Activated CD4-positive, CD25-positive, alpha-beta regulatory T cell treated with anti-CD3 and anti-CD28 coated beads, Interleukin-2, amount 50 U/mL, for 24 hours (primary cell): ENCODE measurements at regions not wholly inside any gene's neighbourhood (a gene's known extent, or its start where the extent isn't known, plus 50 kb on each side); places are given as distances from the start of the nearest gene placed in this dataset.

Experiments
- ATAC-seq, 2 donors: fragments of 150-1000 bp; cut with Tn5 transposase; one replicate each; pipeline ENCODE4 v1.10.0; 2021; ENCODE audit warnings: mild to moderate bottlenecking in 1 of 2, moderate library complexity in 1 of 2

DNA sequence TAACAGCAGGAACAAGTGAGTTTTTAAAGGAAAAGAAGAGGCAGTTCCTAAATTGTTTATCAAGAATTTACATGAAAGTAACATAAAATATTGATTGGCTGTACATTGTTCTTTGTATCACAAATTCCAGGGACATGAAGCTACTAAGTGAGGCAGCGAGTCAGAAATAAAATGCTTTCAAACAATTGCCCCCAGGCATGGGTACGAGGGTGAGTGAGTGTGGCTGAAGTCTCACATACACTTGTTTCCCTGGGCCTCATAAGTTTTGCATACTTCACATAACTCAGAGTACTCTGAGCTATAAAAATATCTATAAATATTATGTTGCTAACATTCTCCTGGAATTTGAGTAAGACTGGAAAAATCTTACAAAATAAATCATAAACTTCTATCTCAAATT, 511.6 kb upstream of the PRKX start:
- no peak for ATAC-seq

DNA sequence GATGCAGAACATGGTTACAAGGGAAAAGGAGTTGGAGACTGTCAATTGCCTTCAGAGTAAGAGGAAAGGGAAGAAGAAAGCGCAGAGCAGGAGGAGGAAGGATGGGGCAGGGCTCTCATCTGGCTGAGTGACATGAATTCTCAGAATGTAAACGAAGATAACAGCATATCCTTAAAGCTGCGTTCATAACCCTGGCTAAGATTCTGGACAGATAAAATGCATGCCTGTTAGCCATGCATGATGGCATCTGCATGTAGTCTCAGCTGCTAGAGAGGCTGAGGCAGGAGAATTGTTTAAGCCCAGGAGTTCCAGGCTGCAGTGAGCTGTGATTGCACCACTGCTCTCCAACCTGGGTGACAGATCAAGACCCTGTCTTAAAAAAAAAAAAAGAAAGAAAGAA, 493.5 kb upstream of the PRKX start:
- ATAC-seq = no peak

- ATAC-seq = no peak
Measured at GRCh38 chrX:4197971-4198370, 484.5 kb upstream of the PRKX start.

GRCh38 chrX:4193500-4194155, 480.2 kb upstream of the PRKX start:
- ATAC-seq = no peak

DNA sequence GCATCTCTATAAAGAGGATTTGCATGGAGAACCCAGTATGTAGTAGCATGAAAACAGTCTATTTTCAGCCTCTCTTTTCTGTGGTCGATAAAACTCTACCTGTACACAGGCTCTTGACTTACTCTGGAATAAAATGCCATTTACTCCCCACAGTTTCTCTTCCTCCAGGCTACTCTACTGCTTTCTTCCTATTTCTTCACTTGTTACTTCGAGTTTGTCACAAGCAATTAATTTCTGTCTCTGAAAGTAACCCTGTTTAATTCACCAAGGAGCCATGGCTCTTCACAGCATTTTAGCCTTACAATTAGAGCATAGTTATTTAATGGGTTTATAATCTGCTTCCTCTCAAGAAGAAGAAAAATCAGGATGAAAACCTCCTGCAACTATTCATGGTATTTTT, 472.9 kb upstream of the PRKX start:
- ATAC-seq = no peak

DNA sequence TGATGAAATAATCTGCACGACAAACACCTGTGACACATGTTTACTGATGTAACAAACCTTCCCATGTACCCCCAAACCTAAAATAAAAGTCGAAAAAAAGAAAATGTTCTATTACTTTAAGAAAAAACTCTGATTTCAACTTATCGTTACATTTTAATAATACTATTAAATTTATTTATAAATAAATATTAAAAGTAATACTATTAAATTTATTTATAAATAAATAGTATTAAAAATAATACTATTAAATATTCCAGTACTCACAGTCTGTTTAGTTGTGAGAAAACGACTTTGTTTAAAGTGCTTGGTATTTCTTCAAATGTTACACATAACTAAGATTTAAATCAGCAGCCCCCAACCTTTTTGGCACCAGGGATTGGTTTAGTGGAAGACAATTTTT, 471.6 kb upstream of the PRKX start:
- ATAC-seq = no peak

DNA sequence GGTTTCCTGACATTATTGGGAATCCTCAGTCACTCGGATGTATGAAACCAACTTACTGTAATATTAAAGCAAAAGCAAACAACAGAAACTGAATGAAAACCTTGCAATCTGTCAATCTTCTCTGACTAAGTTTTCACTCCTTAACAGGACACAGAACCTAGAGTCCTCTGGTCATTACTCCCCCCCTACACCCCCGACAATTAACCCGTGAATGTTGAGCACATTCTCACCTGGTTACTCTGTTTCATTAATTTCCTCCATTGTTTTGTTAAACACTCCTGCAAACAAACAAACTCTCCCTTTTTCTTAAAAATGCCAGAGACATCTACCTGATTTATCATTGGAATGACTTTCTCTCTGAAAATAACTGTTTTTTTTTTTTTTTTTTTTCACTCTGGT, 469.0 kb upstream of the PRKX start:
- ATAC-seq = no peak

DNA sequence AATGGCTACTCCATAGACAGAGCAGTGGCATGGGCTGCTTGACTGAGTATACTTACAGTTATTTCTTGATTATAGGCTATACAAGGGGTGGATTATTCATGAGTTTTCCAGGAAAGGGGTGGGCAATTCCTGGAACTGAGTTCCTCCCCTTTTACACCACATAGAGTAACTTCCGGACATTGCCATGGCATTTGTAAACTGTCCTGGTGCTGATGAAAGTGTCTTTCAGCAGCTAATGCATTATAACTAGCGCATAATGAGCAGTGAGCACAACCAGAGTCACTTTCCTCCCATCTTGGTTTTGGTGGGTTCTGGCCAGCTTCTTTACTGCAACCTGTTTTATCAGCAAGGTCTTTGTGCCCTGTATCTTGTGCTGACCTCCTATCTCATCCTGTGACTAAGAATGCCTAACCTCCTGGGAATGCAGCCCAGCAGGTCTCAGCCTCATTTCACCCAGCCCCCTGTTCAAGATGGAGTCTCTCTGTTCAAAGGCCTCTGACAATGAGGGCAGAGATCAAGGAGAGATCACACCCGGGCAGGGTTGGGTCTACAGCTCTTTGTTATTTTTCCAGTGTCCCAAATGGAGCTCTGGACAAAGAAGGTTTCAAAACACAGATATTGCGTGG, 468.4 kb upstream of the PRKX start:
- no peak for ATAC-seq

DNA sequence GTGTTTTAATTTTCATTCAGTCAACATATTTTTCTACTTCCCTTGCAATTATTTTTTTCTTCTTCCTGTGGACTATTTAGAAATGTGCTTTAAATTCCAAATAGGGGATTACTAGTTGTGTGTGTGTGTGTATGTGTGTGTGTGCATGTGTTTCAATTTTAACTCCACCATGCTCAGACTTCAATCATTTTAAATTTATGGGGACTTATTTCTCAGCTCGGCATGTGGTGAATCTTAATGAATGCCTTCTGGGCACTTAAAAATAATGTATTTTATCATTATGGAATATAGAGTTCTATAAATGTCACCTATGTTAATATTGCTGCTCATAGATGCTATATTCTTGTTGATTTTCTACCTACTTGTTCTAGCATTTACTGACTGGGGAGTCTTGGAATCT, 465.6 kb upstream of the PRKX start:
- ATAC-seq = no peak

GRCh38 chrX:4175221-4175620, 461.8 kb upstream of the PRKX start:
- ATAC-seq = no peak

- ATAC-seq = no peak
Measured at GRCh38 chrX:4173743-4174142, 460.3 kb upstream of the PRKX start.

DNA sequence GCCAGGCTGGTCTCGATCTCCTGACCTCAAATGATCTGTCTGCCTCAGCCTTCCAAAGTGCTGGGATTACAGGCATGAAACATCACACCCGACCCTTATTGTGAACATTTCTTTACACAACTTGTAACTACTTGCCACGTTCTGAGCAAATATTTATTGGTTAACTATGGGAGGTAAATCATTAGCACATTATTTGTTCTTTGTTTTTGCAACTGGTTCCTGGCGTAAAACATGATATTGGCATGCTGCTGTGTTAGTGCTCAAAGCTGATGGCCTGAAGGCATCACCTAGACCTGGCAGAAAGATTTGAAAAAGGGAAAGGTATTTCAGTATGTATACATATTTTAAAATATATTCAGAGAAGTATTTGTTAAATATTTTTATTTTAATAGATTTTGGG, 438.3 kb upstream of the PRKX start:
- no peak for ATAC-seq

- no peak for ATAC-seq
Measured at GRCh38 chrX:4150259-4150658, 436.8 kb upstream of the PRKX start.

GRCh38 chrX:4129626-4130025, 416.2 kb upstream of the PRKX start:
- no peak for ATAC-seq

DNA sequence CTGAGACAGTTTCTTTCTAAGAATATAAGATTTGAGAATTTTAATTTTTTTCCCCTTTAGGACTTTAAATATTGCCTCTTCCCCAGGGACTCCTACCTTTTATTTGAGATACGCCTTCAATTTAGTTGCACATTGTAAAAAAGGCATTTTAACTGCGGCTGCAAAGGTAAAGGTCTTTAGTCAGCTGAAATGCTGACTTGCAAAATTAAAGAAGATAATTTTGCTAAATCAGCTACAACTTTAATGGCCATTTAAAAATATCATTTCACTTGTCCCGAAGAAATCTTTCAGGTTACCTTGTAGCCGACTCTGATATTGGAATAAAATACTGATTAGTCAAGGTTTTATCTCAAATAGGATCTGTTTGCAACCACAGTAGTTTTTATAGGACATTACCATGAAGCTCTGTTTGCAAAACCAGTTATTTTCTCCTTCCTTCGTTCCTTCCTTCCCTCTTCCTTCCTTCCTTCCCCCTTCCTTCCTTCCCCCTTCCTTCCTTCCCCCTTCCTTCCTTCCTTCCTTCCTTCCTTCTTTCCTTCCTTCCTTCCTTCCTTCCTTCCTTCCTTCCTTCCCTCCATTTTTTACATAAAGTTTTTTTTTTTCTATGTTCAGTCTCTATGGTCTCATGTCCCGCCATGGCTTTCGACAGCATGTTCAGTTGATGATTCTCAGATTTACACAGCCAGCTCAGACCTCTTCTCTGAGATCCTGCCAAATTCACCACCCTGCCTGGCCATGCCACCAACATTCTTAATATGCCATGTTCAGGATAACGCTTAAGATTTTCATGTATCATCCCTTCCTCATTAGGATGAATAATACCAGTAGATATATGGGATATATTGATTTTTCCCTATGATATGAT, 405.4 kb upstream of the PRKX start:
- no peak for ATAC-seq

- ATAC-seq = no peak
Measured at GRCh38 chrX:4110964-4111363, 397.5 kb upstream of the PRKX start.

- ATAC-seq = no peak
Measured at GRCh38 chrX:4094926-4095325, 381.5 kb upstream of the PRKX start.

DNA sequence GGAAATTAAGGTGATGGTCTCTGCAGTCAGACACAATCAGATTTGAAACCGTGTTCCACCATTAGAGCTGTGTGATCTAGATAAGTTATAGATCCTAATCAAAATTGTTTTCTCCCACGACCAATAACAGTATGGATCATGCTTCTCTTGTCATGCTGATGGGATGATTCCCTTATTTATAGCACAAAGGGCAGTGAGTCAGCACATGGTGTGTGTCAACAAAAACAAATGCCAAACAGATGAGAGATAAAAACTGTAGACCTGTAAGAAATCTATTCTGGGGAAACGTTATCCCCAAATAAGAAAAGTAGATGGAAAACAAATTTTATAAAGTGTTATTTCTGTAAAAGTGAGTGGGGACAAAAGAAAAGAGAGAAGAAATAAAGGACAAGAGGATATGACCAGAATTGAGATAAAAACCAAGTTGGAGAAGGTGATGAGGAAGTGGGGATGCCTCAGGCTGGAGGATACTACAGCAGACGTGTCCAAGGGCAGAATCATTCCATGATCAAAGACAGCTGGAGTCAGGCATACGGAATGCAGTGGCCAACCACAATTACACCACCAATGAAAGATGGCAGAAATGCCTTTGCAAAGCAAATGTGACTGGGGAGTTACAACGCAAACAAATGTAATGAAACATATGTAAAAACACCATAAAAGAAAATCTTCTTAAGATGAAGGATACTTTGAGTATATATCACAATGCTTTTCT, 377.8 kb upstream of the PRKX start:
- no peak for ATAC-seq

DNA sequence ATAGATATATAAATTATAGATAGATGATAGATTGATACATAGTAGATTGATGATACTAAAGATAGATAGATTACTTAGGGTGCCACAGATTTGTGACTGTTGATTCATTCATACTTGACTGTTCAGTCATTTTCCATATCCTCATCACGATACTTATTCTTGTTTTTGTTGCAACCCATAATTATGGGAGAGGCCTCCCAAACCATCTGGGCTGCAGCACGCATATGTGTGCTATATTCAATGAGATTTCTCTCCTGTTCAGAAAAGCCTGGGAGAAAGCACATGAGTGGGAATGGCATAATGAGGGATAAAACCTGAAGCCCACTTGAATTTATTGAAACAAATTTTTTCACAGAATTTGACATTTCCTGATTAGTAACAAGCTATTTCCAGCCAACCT, 346.4 kb upstream of the PRKX start:
- no peak for ATAC-seq

- no peak for ATAC-seq
Measured at GRCh38 chrX:4043951-4044350, 330.5 kb upstream of the PRKX start.

- no peak for ATAC-seq
Measured at GRCh38 chrX:4035874-4036273, 322.4 kb upstream of the PRKX start.

DNA sequence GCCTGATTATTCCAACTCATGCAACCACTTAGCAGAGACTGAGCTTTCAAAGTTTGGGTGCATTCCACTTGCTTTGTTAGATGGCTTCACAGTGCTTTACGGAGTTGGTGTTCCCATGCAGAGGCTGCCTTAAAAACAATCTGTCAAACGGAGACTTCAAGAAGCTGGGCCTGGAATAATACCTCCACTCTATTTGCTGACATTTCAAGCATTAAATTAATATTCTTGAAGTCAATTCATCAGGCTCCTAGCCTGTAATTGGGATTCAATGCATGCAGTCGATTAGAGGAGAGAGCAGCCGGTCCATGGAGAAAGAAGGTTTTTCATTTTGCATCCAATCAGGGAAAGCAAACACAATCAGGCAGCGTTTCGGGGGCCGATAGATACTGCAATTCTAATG, 314.7 kb upstream of the PRKX start:
- no peak for ATAC-seq

DNA sequence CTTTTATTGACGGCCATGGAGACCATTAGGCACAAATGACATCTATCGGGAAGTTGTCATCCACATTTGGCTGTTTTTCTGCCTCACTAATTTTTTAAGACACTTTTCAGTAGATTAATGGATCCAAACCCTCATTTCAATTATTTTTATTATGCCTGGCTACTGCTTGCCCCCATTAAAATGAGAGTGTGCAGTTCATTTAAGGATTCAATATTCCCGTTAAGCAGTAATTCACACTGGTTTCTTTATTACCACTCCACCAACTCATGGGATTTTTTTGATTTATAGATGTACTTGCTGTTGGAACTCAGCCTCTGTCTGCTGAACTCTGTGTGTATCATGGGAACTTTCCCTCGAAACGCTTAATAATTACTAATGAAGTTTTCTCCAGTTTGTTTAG, 291.8 kb upstream of the PRKX start:
- no peak for ATAC-seq

DNA sequence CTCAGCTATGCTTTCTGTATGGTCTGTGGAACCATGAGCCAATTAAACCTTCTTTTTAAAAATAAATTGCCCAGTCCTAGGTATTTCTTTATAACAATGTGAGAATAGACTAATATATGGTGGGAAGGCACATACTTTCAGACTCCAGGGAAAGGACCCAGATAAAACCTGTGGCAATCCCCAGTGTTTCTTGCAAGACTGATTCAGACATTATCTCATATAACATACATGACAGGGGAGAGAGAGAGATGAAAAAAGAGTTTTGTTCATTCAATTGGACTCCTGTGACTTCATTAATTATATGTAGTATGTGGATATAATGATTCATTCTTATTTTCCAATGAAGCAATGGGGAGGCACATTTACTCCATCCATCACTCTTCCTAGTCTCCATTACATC, 291.4 kb upstream of the PRKX start:
- no peak for ATAC-seq
